Epithelial cell of esophagus (primary cell): ENCODE measurements at regions not wholly inside any gene's neighbourhood (a gene's known extent, or its start where the extent isn't known, plus 50 kb on each side); places are given as distances from the start of the nearest gene placed in this dataset.
A peak's percentile ranks its signal among the peaks of the same experiment; 100 is the strongest.

Experiments
- DNase-seq: peaks from one replicate; pipeline ENCODE4 v3.0.0; 2010; ENCODE audit warnings: low read depth
- H3K4me3 ChIP-seq: 2 replicates; pipeline ENCODE4 v1.5.1; 2011; ENCODE audit warnings: mild to moderate bottlenecking, low read length, control low read depth
- TF ChIP-seq, protein P1 (sequence below): IDR thresholded peaks from 2 replicates; pipeline ENCODE4 v1.5.1; 2011; ENCODE audit warnings: low read depth, mild to moderate bottlenecking, low read length, control low read depth, inconsistent platforms; ENCODE audit not compliant: insufficient read depth; ENCODE audit errors: missing control alignments

DNA sequence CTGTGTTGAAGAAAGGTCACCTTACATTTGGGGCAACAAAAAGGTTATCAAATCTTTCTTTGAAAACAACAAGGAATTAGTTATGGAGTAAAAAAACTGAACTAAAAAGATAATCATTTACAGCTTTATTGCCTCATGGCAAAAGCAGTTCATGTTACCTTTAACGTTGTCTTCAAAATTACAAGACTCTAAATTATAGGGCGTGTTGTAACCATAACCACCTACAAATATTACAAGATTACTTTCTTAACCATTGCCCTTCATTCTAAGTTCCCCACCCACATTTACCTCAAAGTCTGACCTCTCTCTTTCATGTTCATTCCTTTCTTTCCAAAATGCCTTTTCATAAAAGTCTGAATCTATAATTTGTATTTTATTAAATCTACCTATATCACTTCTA lies 74.6 kb upstream of the LRATD1 start:
- TF ChIP-seq, protein P1, sequence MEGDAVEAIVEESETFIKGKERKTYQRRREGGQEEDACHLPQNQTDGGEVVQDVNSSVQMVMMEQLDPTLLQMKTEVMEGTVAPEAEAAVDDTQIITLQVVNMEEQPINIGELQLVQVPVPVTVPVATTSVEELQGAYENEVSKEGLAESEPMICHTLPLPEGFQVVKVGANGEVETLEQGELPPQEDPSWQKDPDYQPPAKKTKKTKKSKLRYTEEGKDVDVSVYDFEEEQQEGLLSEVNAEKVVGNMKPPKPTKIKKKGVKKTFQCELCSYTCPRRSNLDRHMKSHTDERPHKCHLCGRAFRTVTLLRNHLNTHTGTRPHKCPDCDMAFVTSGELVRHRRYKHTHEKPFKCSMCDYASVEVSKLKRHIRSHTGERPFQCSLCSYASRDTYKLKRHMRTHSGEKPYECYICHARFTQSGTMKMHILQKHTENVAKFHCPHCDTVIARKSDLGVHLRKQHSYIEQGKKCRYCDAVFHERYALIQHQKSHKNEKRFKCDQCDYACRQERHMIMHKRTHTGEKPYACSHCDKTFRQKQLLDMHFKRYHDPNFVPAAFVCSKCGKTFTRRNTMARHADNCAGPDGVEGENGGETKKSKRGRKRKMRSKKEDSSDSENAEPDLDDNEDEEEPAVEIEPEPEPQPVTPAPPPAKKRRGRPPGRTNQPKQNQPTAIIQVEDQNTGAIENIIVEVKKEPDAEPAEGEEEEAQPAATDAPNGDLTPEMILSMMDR: no peak
- no peak for DNase-seq
- no peak overlapping the region for H3K4me3 ChIP-seq

DNA sequence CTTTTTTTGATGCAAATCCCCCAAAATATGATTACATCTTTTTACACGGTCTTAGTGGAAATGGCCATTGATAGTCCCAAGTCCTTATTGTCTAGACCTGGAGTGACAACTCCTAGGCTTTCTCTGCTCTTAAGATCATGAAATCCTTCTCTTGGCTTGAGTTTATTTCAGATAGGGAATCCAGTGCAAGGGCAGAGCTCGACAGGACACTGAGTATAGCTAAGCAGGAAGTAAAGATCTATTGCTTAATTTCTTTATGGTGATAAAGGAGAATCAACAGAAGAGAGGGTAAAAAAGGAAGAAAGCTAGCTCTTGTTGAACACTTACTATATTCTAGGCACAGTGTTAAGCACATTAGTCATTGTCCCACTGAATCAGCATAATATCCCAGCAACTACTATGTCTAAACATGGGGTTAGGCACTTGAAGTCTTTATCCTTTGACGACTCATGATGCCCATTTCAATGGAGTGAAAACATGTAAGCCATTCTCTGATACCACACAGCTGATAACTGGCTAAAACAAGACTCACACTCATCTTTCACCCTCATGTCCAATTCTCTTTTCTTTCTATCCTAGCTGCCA lies 74.1 kb upstream of the LRATD1 start:
- peak; percentile 57 for DNase-seq
- TF ChIP-seq, protein P1: no peak
- no peak overlapping the region for H3K4me3 ChIP-seq

DNA sequence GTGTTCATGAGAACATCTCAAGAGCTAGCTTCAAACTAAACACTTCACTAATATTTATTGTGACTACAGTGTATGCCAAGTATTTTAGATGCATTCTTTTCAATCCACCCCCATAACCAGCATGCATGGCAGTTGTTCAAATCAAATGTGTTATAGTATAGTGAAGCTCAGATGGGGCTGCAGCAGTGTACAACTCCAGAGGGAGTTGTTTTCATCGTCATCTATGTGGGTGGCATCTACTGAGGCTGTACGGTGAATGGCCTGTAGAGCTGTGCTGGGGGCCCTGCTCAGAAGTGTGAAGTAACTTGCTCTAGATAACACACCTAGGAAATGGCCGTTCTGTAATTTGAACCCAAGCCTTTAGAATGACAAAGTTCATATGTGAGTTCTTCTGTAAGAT lies 71.8 kb upstream of the LRATD1 start:
- no peak overlapping the region for H3K4me3 ChIP-seq
- TF ChIP-seq, protein P1: no peak
- DNase-seq: no peak

GRCh38 chr2:14563324-14563723 lies 69.2 kb upstream of the LRATD1 start:
- TF ChIP-seq, protein P1: no peak
- DNase-seq: no peak

GRCh38 chr2:14565666-14566065 lies 66.9 kb upstream of the LRATD1 start:
- peak; percentile 83 for DNase-seq
- TF ChIP-seq, protein P1: no peak
- H3K4me3 ChIP-seq: no peak overlapping the region

More at GRCh38 chr2:14563324-14563723, 69.2 kb upstream of the LRATD1 start:
- H3K4me3 ChIP-seq: no peak overlapping the region

GRCh38 chr2:14567561-14567960 lies 65.0 kb upstream of the LRATD1 start:
- DNase-seq: peak; percentile 37
- H3K4me3 ChIP-seq: no peak overlapping the region
- TF ChIP-seq, protein P1: no peak

DNA sequence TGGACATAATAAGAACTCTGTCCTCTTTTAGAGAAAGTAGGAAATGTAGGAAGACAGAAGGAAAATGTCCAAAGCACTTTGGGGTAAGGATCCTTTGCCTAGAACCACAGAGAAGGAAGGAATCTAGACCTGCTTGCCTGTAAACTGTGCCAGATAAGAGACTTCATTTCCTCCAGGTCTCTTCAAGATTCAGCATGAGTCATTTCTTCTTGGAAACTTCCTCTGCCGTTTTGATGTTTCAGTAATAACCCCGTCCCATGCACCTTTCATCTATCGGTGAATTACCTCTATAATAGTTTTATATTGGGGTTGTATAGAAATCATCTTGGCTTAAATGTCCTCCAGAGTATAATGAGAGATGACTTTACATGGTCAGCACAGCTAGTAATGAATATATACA lies 63.2 kb upstream of the LRATD1 start:
- peak; percentile 53 for DNase-seq
- TF ChIP-seq, protein P1: no peak
- no peak overlapping the region for H3K4me3 ChIP-seq
